H1 (cell line): ENCODE measurements at regions not wholly inside any gene's neighbourhood (a gene's known extent, or its start where the extent isn't known, plus 50 kb on each side); places are given as distances from the start of the nearest gene placed in this dataset.

ENCODE experiments used
- CREB1 ChIP-seq: IDR thresholded peaks from 2 replicates; pipeline ENCODE4 v1.6.1; 2012; ENCODE audit warnings: inconsistent platforms
- HDAC6 ChIP-seq: IDR thresholded peaks from one replicate; pipeline ENCODE4 v1.7.1; 2012; ENCODE audit warnings: low read depth, mild to moderate bottlenecking, inconsistent platforms, low read length, moderate library complexity
- JUND ChIP-seq: IDR thresholded peaks from 2 replicates; pipeline ENCODE4 v1.6.1; 2011; ENCODE audit warnings: mild to moderate bottlenecking, improper control_type of control experiment, low read length
- NANOG ChIP-seq: IDR thresholded peaks from 2 replicates; pipeline ENCODE4 v1.6.1; 2011; ENCODE audit warnings: low read length, low read depth, mild to moderate bottlenecking, inconsistent platforms; ENCODE audit not compliant: insufficient read depth, poor library complexity, severe bottlenecking
- POU5F1 ChIP-seq: IDR thresholded peaks from 2 replicates; pipeline ENCODE4 v1.6.1; 2011; ENCODE audit warnings: low read depth, mild to moderate bottlenecking, low read length, moderate library complexity
- RBBP5 ChIP-seq: IDR thresholded peaks from 2 replicates; pipeline ENCODE4 v1.7.1; 2012; ENCODE audit warnings: low read depth, mild to moderate bottlenecking, inconsistent platforms, low read length, moderate library complexity, borderline replicate concordance
- SAP30 ChIP-seq: fragments of 300-600 bp; sonication (generic); IDR thresholded peaks from 2 replicates; pipeline ENCODE4 v1.7.1; 2012; ENCODE audit warnings: low read length, moderate library complexity, mild to moderate bottlenecking, inconsistent platforms; ENCODE audit not compliant: insufficient read depth, insufficient replicate concordance
- SP2 ChIP-seq: IDR thresholded peaks from 2 replicates; pipeline ENCODE4 v1.6.1; 2012; ENCODE audit warnings: mild to moderate bottlenecking, low read length, inconsistent platforms
- ZNF274 ChIP-seq: IDR thresholded peaks from 2 replicates; pipeline ENCODE4 v1.7.0; 2012; ENCODE audit warnings: low read length, borderline replicate concordance; ENCODE audit errors: extremely low read depth
- TF ChIP-seq, protein P1 (sequence below), 3 experiments: IDR thresholded peaks; 1 replicate in 2 of 3; 2 replicates in 1 of 3; pipeline versions ENCODE4 v1.5.1 to v1.6.1; 2011; ENCODE audit warnings: low read length in 3 of 3, mild to moderate bottlenecking in 3 of 3, inconsistent platforms in 2 of 3, low read depth in 1 of 3, moderate library complexity in 1 of 3; ENCODE audit not compliant: insufficient read depth in 1 of 3; ENCODE audit errors: control extremely low read depth in 1 of 3
- TF ChIP-seq, protein P2 (sequence below): IDR thresholded peaks from 2 replicates; pipeline ENCODE4 v1.6.1; 2011; ENCODE audit warnings: low read depth, mild to moderate bottlenecking, low read length; ENCODE audit not compliant: insufficient read depth

GRCh38 chr20:62554214-62554897 lies 78.6 kb upstream of the GATA5 start (continued):
- TF ChIP-seq, protein P1, sequence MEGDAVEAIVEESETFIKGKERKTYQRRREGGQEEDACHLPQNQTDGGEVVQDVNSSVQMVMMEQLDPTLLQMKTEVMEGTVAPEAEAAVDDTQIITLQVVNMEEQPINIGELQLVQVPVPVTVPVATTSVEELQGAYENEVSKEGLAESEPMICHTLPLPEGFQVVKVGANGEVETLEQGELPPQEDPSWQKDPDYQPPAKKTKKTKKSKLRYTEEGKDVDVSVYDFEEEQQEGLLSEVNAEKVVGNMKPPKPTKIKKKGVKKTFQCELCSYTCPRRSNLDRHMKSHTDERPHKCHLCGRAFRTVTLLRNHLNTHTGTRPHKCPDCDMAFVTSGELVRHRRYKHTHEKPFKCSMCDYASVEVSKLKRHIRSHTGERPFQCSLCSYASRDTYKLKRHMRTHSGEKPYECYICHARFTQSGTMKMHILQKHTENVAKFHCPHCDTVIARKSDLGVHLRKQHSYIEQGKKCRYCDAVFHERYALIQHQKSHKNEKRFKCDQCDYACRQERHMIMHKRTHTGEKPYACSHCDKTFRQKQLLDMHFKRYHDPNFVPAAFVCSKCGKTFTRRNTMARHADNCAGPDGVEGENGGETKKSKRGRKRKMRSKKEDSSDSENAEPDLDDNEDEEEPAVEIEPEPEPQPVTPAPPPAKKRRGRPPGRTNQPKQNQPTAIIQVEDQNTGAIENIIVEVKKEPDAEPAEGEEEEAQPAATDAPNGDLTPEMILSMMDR (IDR thresholded peaks at IDR 0.05; ENCODE audit: control extremely low read depth in 1 of 3, insufficient read depth in 1 of 3, low read depth in 1 of 3, low read length in 3 of 3), result no peak
- TF ChIP-seq HDAC6 (no peak), SAP30 (no peak), POU5F1 (no peak), ZNF274 (no peak), NANOG (no peak), JUND (no peak), SP2 (no peak), CREB1 (no peak), RBBP5 (no peak)
- TF ChIP-seq, protein P2, sequence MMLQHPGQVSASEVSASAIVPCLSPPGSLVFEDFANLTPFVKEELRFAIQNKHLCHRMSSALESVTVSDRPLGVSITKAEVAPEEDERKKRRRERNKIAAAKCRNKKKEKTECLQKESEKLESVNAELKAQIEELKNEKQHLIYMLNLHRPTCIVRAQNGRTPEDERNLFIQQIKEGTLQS, result no peak
